NCI-H774 (cell line): ENCODE measurements at regions not wholly inside any gene's neighbourhood (a gene's known extent, or its start where the extent isn't known, plus 50 kb on each side); places are given as distances from the start of the nearest gene placed in this dataset.
"Not testable (repeated sequence)": the region's sequence is repeated elsewhere in the genome, so short reads cannot be mapped to it uniquely, and the experiment has no call there.

Experiments used
- DNase-seq: peaks from one replicate; lab custom pipeline; 2025; lab: John Stamatoyannopoulos, UW

GRCh38 chr5:57002959-57003485 is 51.1 kb upstream of the MIER3 start:
- DNase-seq, result no peak

- DNase-seq, result not testable (repeated sequence)
Observed at GRCh38 chr5:57003566-57003965, 51.6 kb upstream of the MIER3 start.

GRCh38 chr5:57004800-57005199 is 52.9 kb upstream of the MIER3 start:
- no peak for DNase-seq

GRCh38 chr5:57007344-57007743 is 55.4 kb upstream of the MIER3 start:
- DNase-seq, result no peak

- DNase-seq, result no peak
Observed at GRCh38 chr5:57009811-57010210, 57.9 kb upstream of the MIER3 start.

- no peak for DNase-seq
Observed at GRCh38 chr5:57010786-57011185, 58.9 kb upstream of the MIER3 start.

- DNase-seq, result no peak
Observed at GRCh38 chr5:57012511-57012910, 60.6 kb upstream of the MIER3 start.

- DNase-seq, result no peak
Observed at GRCh38 chr5:57025961-57026360, 74.0 kb upstream of the MIER3 start.

- DNase-seq, result no peak
Observed at GRCh38 chr5:57028161-57028560, 76.2 kb upstream of the MIER3 start.

- peak; percentile 49 for DNase-seq
Observed at GRCh38 chr5:57032151-57032551, 80.2 kb upstream of the MIER3 start.

- no peak for DNase-seq
Observed at GRCh38 chr5:57033103-57033502, 81.2 kb upstream of the MIER3 start.

- DNase-seq, result no peak
Observed at GRCh38 chr5:57033503-57033902, 81.6 kb upstream of the MIER3 start.

- DNase-seq, result no peak
Observed at GRCh38 chr5:57034201-57034916, 82.4 kb upstream of the MIER3 start.

- DNase-seq, result no peak
Observed at GRCh38 chr5:57035955-57036354, 84.0 kb upstream of the MIER3 start.

- DNase-seq, result no peak
Observed at GRCh38 chr5:57036761-57037160, 84.8 kb upstream of the MIER3 start.

GRCh38 chr5:57037355-57037754 is 85.4 kb upstream of the MIER3 start:
- no peak for DNase-seq

GRCh38 chr5:57041570-57041969 is 89.6 kb upstream of the MIER3 start:
- DNase-seq, result no peak

GRCh38 chr5:57042524-57042931 is 90.6 kb upstream of the MIER3 start:
- no peak for DNase-seq

GRCh38 chr5:57054135-57054534 is 102.2 kb upstream of the MIER3 start:
- DNase-seq, result no peak

GRCh38 chr5:57054671-57055070 is 102.7 kb upstream of the MIER3 start:
- DNase-seq, result no peak

GRCh38 chr5:57055731-57056130 is 103.8 kb upstream of the MIER3 start:
- no peak for DNase-seq

GRCh38 chr5:57063773-57064172 is 110.1 kb upstream of the GPBP1 start:
- DNase-seq, result no peak

GRCh38 chr5:57066924-57067596 is 106.8 kb upstream of the GPBP1 start:
- no peak for DNase-seq

GRCh38 chr5:57067597-57067924 is 106.3 kb upstream of the GPBP1 start:
- no peak for DNase-seq
